Nephron progenitor cell (in vitro differentiated cells): ENCODE measurements at regions not wholly inside any gene's neighbourhood (a gene's known extent, or its start where the extent isn't known, plus 50 kb on each side); places are given as distances from the start of the nearest gene placed in this dataset.

ENCODE experiments used
- DNase-seq: peaks from one replicate; pipeline ENCODE4 v3.0.0; 2021
- H3K27ac Mint-ChIP-seq: 2 replicates; pipeline ENCODE4 v1.8.0; 2021; ENCODE audit warnings: mild to moderate bottlenecking, moderate library complexity, mixed read lengths
- H3K27me3 Mint-ChIP-seq: 2 replicates; pipeline ENCODE4 v1.8.0; 2021; ENCODE audit warnings: mild to moderate bottlenecking, low read depth, mixed read lengths; ENCODE audit not compliant: poor library complexity
- H3K36me3 Mint-ChIP-seq: 2 replicates; pipeline ENCODE4 v1.8.0; 2021; ENCODE audit warnings: low read depth, mixed read lengths
- H3K4me1 Mint-ChIP-seq: 2 replicates; pipeline ENCODE4 v1.8.0; 2021; ENCODE audit warnings: mixed read lengths
- H3K4me3 Mint-ChIP-seq: 2 replicates; pipeline ENCODE4 v1.8.0; 2021; ENCODE audit warnings: mild to moderate bottlenecking, moderate library complexity, mixed read lengths
- H3K9me3 Mint-ChIP-seq: 2 replicates; pipeline ENCODE4 v1.8.0; 2021; ENCODE audit warnings: mild to moderate bottlenecking, moderate library complexity, mixed read lengths
- CTCF ChIP-seq: fragments of 200-600 bp; sonication (generic); IDR thresholded peaks from 2 replicates; pipeline ENCODE4 v1.5.0; 2021; ENCODE audit warnings: antibody characterized with exemption

- peak overlapping the region; percentile 49 for H3K27ac Mint-ChIP-seq
- peaks cover 8% of the 10 kb centered on the region for H3K9me3 Mint-ChIP-seq
- peaks cover 40% of the 10 kb centered on the region for H3K4me1 Mint-ChIP-seq
- peaks cover 7% of the 10 kb centered on the region for H3K27me3 Mint-ChIP-seq
- H3K4me3 Mint-ChIP-seq = peak overlapping the region; percentile 7
- peak; percentile 60 for DNase-seq
- TF ChIP-seq CTCF = no peak
- no peaks in the 10 kb centered on the region for H3K36me3 Mint-ChIP-seq
These were observed 206.8 kb upstream of the HDAC4 start for GRCh38 chr2:239607517-239608191.

- Mint-ChIP-seq H3K27ac (peak overlapping the region; percentile 40), H3K4me3 (no peak overlapping the region), H3K4me1 (peaks cover 47% of the 10 kb centered on the region), H3K36me3 (no peaks in the 10 kb centered on the region), H3K9me3 (peaks cover 8% of the 10 kb centered on the region), H3K27me3 (peaks cover 10% of the 10 kb centered on the region)
- DNase-seq = no peak
- no peak for TF ChIP-seq CTCF
These were observed 206.1 kb upstream of the HDAC4 start for GRCh38 chr2:239606741-239607516.

GRCh38 chr2:239605976-239606375, 205.2 kb upstream of the HDAC4 start:
- Mint-ChIP-seq H3K27me3 (peaks cover 12% of the 10 kb centered on the region), H3K27ac (no peak overlapping the region), H3K9me3 (peaks cover 8% of the 10 kb centered on the region), H3K4me3 (no peak overlapping the region), H3K36me3 (no peaks in the 10 kb centered on the region), H3K4me1 (peaks cover 53% of the 10 kb centered on the region)
- no peak for DNase-seq
- no peak for TF ChIP-seq CTCF

- no peak for TF ChIP-seq CTCF
- no peak for DNase-seq
- Mint-ChIP-seq H3K36me3 (no peaks in the 10 kb centered on the region), H3K4me3 (no peak overlapping the region), H3K27ac (no peak overlapping the region), H3K4me1 (peaks cover 54% of the 10 kb centered on the region), H3K27me3 (peaks cover 12% of the 10 kb centered on the region), H3K9me3 (peaks cover 8% of the 10 kb centered on the region)
These were observed 204.6 kb upstream of the HDAC4 start for GRCh38 chr2:239605409-239605808.

- TF ChIP-seq CTCF = no peak
- H3K27me3 Mint-ChIP-seq = peaks cover 15% of the 10 kb centered on the region
- no peak overlapping the region for H3K4me3 Mint-ChIP-seq
- no peak for DNase-seq
- H3K36me3 Mint-ChIP-seq = no peaks in the 10 kb centered on the region
- peaks cover 58% of the 10 kb centered on the region for H3K4me1 Mint-ChIP-seq
- no peak overlapping the region for H3K27ac Mint-ChIP-seq
- peaks cover 8% of the 10 kb centered on the region for H3K9me3 Mint-ChIP-seq
These were observed 204.0 kb upstream of the HDAC4 start for GRCh38 chr2:239604861-239605260.
